Upper lobe of left lung (tissue), 6 donors: ENCODE measurements at regions not wholly inside any gene's neighbourhood (a gene's known extent, or its start where the extent isn't known, plus 50 kb on each side); places are given as distances from the start of the nearest gene placed in this dataset.

Experiments
- ATAC-seq, 2 donors: fragments of 200-7000 bp; cut with Tn5 transposase; one replicate each; pipeline ENCODE4 v1.9.1; 2022; ENCODE audit warnings: mild to moderate bottlenecking in 2 of 2, moderate library complexity in 2 of 2; ENCODE audit not compliant: low FRiP score in 2 of 2
- DNase-seq, 2 donors: peaks; one replicate each; pipeline ENCODE4 v3.0.0-alpha.2; 2019 to 2020
- H3K27ac ChIP-seq, 4 donors: fragments of 200-600 bp; sonication (generic); one replicate each; pipeline ENCODE4 v1.5.1; 2016 to 2019
- H3K27me3 ChIP-seq, 4 donors: fragments of 200-600 bp; sonication (generic); one replicate each; pipeline ENCODE4 v1.5.1; 2017 to 2019
- H3K36me3 ChIP-seq, 4 donors: fragments of 200-600 bp; sonication (generic); one replicate each; pipeline ENCODE4 v1.5.1; 2016 to 2019
- H3K4me1 ChIP-seq, 4 donors: fragments of 200-600 bp; sonication (generic); one replicate each; pipeline ENCODE4 v1.5.1; 2018 to 2019
- H3K4me3 ChIP-seq, 4 donors: fragments of 200-600 bp; sonication (generic); one replicate each; pipeline ENCODE4 v1.5.1; 2017 to 2019; ENCODE audit warnings: mild to moderate bottlenecking in 2 of 4, moderate library complexity in 1 of 4
- H3K9me3 ChIP-seq, 4 donors: fragments of 200-600 bp; sonication (generic); one replicate each; pipeline ENCODE4 v1.5.1; 2018 to 2019
- EP300 ChIP-seq, 4 donors: sonication (generic); formaldehyde crosslinking; IDR thresholded peaks; one replicate each; pipeline ENCODE4 v1.5.1; 2017; ENCODE audit warnings: antibody characterized with exemption in 4 of 4, control low read depth in 2 of 4
- POLR2A ChIP-seq, 4 donors: fragments of 450-650 bp; IDR thresholded peaks; one replicate each; pipeline ENCODE4 v1.5.1; 2016 to 2017; ENCODE audit warnings: antibody characterized with exemption in 4 of 4, mild to moderate bottlenecking in 2 of 4
- POLR2AphosphoS5 ChIP-seq, 2 donors: sonication (generic); formaldehyde crosslinking; IDR thresholded peaks; one replicate each; pipeline ENCODE4 v1.5.1; 2017; ENCODE audit warnings: antibody characterized with exemption in 2 of 2
- whole genome bisulfite sequencing, 2 donors: methylation state at CpG; one replicate each; pipeline ENCODE4 v1.1.5; 2017 to 2018; 5-methylcytosine and 5-hydroxymethylcytosine counted together
- TF ChIP-seq, protein P1 (sequence below), 6 experiments: fragments of 450-650 bp in 4 of 6; fragments of 200-600 bp in 2 of 6; sonication (generic) in 2 of 6; IDR thresholded peaks; one replicate each; pipeline ENCODE4 v1.5.1; 2016 to 2019; ENCODE audit warnings: antibody characterized with exemption in 6 of 6
- donor health status: DM: no; HTN: no; CAD: no; lungs with moderate emphysema.
- donor health status: DM: no; HTN: yes; CAD: no; lungs with severe emphysema.

DNA sequence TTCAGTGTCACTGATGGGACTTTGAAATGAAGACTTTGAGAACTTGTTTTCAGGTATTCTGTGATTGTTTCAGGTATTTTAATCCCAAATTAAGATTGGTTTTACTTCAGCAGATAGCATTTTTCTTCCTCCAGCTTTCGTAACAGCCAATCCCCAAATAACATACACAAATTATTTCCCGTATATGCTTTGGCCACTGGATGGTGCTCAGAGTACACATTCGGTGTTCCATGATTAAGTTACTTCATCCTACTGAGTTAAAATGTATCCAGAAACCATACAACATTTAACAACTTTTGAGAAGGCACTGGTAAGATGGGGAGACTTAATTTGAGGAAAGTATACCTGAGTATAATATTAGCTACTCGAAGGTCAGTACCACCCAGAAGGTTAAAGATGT is 233.4 kb upstream of the FAM47A start:
- DNase-seq (no peak), ATAC-seq (no peak)
- WGBS, 2 donors, result 18 to 51% methylated on average over 4 of the region's 4 CpGs
- H3K27ac ChIP-seq, result no peak overlapping the region
- no peaks in the 10 kb centered on the region for H3K27me3 ChIP-seq
- H3K4me1 ChIP-seq, result no peaks in the 10 kb centered on the region
- H3K36me3 ChIP-seq, result no peaks in the 10 kb centered on the region
- TF ChIP-seq, protein P1, sequence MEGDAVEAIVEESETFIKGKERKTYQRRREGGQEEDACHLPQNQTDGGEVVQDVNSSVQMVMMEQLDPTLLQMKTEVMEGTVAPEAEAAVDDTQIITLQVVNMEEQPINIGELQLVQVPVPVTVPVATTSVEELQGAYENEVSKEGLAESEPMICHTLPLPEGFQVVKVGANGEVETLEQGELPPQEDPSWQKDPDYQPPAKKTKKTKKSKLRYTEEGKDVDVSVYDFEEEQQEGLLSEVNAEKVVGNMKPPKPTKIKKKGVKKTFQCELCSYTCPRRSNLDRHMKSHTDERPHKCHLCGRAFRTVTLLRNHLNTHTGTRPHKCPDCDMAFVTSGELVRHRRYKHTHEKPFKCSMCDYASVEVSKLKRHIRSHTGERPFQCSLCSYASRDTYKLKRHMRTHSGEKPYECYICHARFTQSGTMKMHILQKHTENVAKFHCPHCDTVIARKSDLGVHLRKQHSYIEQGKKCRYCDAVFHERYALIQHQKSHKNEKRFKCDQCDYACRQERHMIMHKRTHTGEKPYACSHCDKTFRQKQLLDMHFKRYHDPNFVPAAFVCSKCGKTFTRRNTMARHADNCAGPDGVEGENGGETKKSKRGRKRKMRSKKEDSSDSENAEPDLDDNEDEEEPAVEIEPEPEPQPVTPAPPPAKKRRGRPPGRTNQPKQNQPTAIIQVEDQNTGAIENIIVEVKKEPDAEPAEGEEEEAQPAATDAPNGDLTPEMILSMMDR (IDR thresholded peaks at IDR 0.05), result peak in 3 of 6 experiments; percentile 33 to 43 (median 38)
- TF ChIP-seq POLR2A (IDR thresholded peaks at IDR 0.05) (no peak), EP300 (IDR thresholded peaks at IDR 0.05) (no peak), POLR2AphosphoS5 (IDR thresholded peaks at IDR 0.05) (no peak)
- H3K4me3 ChIP-seq, result no peak overlapping the region
- H3K9me3 ChIP-seq, result no peaks in the 10 kb centered on the region

DNA sequence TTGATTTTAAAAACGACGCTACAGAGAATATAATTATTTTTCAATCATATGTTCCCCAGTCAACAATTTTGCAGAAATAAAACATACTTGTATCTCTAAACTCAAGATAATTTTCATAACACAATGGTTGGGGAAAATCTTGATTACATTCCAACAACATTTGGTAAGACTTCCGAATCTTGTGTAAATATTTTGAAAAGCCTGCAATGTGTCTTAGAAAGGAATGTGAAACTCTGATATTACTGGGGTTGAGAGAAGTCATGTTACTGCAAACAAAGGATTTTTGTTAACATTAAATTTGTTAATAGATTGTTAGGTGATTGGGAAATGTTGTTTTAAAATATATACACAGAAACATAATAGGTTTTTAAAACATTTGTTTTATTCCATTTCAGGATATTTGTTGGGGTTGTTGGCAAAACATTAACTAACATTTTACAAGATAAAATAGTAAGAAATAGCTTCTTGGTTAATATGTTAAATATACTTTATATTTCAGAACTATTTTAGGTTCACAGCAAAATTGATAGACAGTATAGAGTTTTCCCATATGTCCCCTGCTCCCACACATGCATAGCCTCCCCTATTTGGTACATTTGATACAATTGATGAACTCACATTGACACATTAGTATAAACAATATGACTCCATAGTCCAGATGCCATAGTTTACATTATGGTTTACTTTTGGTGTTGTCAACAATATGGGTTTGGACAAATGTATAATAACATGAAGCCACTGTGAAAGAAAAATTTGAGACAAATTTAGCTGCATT is 218.6 kb upstream of the FAM47A start:
- TF ChIP-seq POLR2A (IDR thresholded peaks at IDR 0.05) (no peak), EP300 (IDR thresholded peaks at IDR 0.05) (no peak)
- TF ChIP-seq, protein P1 (IDR thresholded peaks at IDR 0.05), result no peak
- Histone ChIP-seq H3K27me3 (no peaks in the 10 kb centered on the region), H3K4me3 (no peak overlapping the region), H3K27ac (no peak overlapping the region), H3K9me3 (no peaks in the 10 kb centered on the region), H3K4me1 (peaks cover 0 to 5% (median 0%) of the 10 kb centered on the region in 4 donors), H3K36me3 (no peaks in the 10 kb centered on the region)
- DNase-seq (no peak), ATAC-seq (no peak)
- WGBS, 2 donors, result 27 to 45% methylated on average over 3 of the region's 3 CpGs

DNA sequence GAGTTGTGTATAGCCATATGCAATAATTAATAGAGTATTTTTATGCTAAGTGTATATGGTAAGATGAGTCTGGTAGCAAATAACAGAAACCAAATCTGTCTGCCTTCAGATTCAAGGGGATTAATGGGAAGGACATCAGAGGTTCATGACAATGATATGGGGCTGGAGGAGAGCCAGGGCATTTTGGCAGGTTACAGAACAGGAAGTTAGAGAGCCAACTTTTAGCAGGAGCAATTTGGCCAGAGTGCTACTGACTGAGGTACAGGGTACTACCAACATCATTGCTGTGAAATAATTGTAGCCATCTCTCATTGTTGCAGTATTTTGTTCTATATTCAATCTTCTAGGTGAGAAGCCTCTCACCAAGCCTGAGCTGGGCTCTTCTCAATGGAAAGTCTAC is 210.9 kb upstream of the FAM47A start:
- Histone ChIP-seq H3K9me3 (no peaks in the 10 kb centered on the region), H3K27me3 (no peaks in the 10 kb centered on the region), H3K4me1 (peaks cover 0 to 3% (median 0%) of the 10 kb centered on the region in 4 donors), H3K27ac (no peak overlapping the region), H3K36me3 (no peaks in the 10 kb centered on the region), H3K4me3 (no peak overlapping the region)
- DNase-seq, result no peak
- no peak for ATAC-seq
- TF ChIP-seq POLR2A (IDR thresholded peaks at IDR 0.05) (no peak), POLR2AphosphoS5 (IDR thresholded peaks at IDR 0.05) (no peak), EP300 (IDR thresholded peaks at IDR 0.05) (no peak)
- TF ChIP-seq, protein P1 (IDR thresholded peaks at IDR 0.05), result no peak

DNA sequence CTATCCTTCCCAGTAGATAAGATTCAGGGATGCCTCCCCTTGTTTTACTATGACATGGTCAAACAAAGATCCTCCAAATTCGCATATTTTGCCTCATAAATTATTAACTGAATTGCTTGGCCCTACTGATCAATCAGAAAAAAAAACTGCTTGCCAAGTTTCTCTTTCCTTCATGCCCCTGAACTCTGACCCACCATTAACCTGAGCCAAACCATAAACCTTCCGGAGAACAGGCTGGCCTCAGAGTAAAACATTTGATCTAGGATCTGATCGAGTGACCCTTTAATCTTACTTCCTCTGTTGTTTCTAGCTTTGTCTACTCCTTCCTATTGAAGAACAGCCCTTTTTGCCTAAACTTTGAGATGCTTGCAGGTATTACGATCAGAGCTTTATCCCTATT is 209.7 kb upstream of the FAM47A start:
- DNase-seq (no peak), ATAC-seq (no peak)
- no peaks in the 10 kb centered on the region for H3K36me3 ChIP-seq
- no peaks in the 10 kb centered on the region for H3K27me3 ChIP-seq
- H3K27ac ChIP-seq, result no peak overlapping the region
- peaks cover 0 to 3% (median 0%) of the 10 kb centered on the region in 4 donors for H3K4me1 ChIP-seq
- no peaks in the 10 kb centered on the region for H3K9me3 ChIP-seq
- TF ChIP-seq, protein P1 (IDR thresholded peaks at IDR 0.05), result no peak
- no peak for TF ChIP-seq EP300 (IDR thresholded peaks at IDR 0.05)
- TF ChIP-seq POLR2AphosphoS5 (IDR thresholded peaks at IDR 0.05), result no peak
- TF ChIP-seq POLR2A (IDR thresholded peaks at IDR 0.05), result no peak
- WGBS, 2 donors, result 32 to 65% methylated on average over 4 of the region's 4 CpGs
- H3K4me3 ChIP-seq, result no peak overlapping the region

DNA sequence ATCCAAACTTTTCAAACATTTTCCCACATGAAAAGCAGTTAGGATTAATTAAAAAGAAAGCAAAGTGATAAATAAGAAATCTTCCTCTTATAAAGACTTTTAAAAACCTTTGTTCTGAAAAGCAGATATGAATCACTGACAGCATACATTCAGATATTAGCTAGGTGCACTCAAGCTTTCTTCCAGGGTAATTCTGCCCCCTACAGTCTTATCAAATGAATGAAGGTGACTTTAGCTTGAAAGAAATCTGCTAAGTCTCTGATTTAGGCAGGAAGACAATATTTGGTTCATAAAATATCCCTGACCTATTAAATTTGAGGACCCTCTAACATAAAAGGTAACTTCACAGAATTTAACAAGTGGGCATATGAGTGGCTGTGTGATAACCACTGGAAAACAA is 209.1 kb upstream of the FAM47A start:
- Histone ChIP-seq H3K4me1 (peaks cover 0 to 3% (median 0%) of the 10 kb centered on the region in 4 donors), H3K36me3 (no peaks in the 10 kb centered on the region), H3K27me3 (no peaks in the 10 kb centered on the region), H3K4me3 (no peak overlapping the region), H3K9me3 (no peaks in the 10 kb centered on the region), H3K27ac (no peak overlapping the region)
- no peak for ATAC-seq
- TF ChIP-seq, protein P1 (IDR thresholded peaks at IDR 0.05), result no peak
- TF ChIP-seq POLR2AphosphoS5 (IDR thresholded peaks at IDR 0.05) (no peak), POLR2A (IDR thresholded peaks at IDR 0.05) (no peak), EP300 (IDR thresholded peaks at IDR 0.05) (no peak)
- DNase-seq, result no peak
